IMR-90 (cell line): ENCODE measurements at regions not wholly inside any gene's neighbourhood (a gene's known extent, or its start where the extent isn't known, plus 50 kb on each side); places are given as distances from the start of the nearest gene placed in this dataset.

ENCODE experiments used
- ATAC-seq: fragments of 200-7000 bp; cut with Tn5 transposase; 2 replicates; pipeline ENCODE4 v1.9.1; 2020; ENCODE audit warnings: low read depth, mild to moderate bottlenecking, moderate library complexity
- BruUV-seq: library from RNA; stranded (reverse); fragments of 400-500 nt; replicated peaks from 2 replicates; lab custom pipeline; 2021; lab: Mats Ljungman, UMichigan
- CTCF ChIA-PET: fragments of 300-600 bp; formaldehyde crosslinking; extraction: SDS; loops from one replicate; lab custom pipeline; 2021; ENCODE audit warnings: antibody characterized with exemption; lab: Yijun Ruan, JAX
- POLR2A ChIA-PET: fragments of 300-600 bp; sonication (Branson Sonifier 250); formaldehyde crosslinking; loops from one replicate; lab custom pipeline; 2022; ENCODE audit warnings: antibody characterized with exemption; ENCODE audit not compliant: unreplicated experiment; lab: Charles Lee
- DNase-seq: peaks from one replicate; pipeline ENCODE4 v3.0.0; 2013
- H2AFZ ChIP-seq: replicated peaks from 2 replicates; pipeline ENCODE3; 2013; ENCODE audit warnings: low read length, mild to moderate bottlenecking; ENCODE audit not compliant: poor library complexity
- H2AK5ac ChIP-seq: 2 replicates; pipeline ENCODE4 v1.6.1; 2013; ENCODE audit warnings: low read depth, low read length, inconsistent platforms
- H2AK9ac ChIP-seq: replicated peaks from 2 replicates; pipeline ENCODE3; 2013; ENCODE audit warnings: mild to moderate bottlenecking, low read depth, low read length, moderate library complexity; ENCODE audit not compliant: poor library complexity
- H2BK120ac ChIP-seq: 2 replicates; pipeline ENCODE4 v1.6.1; 2013; ENCODE audit warnings: low read depth, low read length, inconsistent platforms
- H2BK15ac ChIP-seq: 3 replicates; pipeline ENCODE4 v1.6.1; 2013; ENCODE audit warnings: low read depth, low read length, inconsistent platforms
- H2BK20ac ChIP-seq: 2 replicates; pipeline ENCODE4 v1.6.1; 2013; ENCODE audit warnings: low read depth, mild to moderate bottlenecking, inconsistent platforms, low read length, moderate library complexity
- H2BK5ac ChIP-seq: 2 replicates; pipeline ENCODE4 v1.6.1; 2013; ENCODE audit warnings: mild to moderate bottlenecking, low read depth, low read length, inconsistent platforms; ENCODE audit not compliant: poor library complexity, severe bottlenecking
- H3K14ac ChIP-seq: replicated peaks from 2 replicates; pipeline ENCODE4 v1.6.1; 2013; ENCODE audit warnings: low read depth, low read length, inconsistent platforms
- H3K18ac ChIP-seq: 2 replicates; pipeline ENCODE4 v1.6.1; 2013; ENCODE audit warnings: low read depth, low read length, control low read depth
- H3K23ac ChIP-seq: 2 replicates; pipeline ENCODE4 v1.6.1; 2013; ENCODE audit warnings: low read depth, low read length, inconsistent platforms
- H3K27ac ChIP-seq: 2 replicates; pipeline ENCODE4 v1.5.1; 2013; ENCODE audit warnings: mild to moderate bottlenecking, control low read depth, low read length; ENCODE audit not compliant: insufficient read depth
- H3K27me3 ChIP-seq: 2 replicates; pipeline ENCODE4 v1.6.1; 2013; ENCODE audit warnings: low read length; ENCODE audit not compliant: control insufficient read depth, insufficient read depth
- H3K36me3 ChIP-seq: 2 replicates; pipeline ENCODE4 v1.6.1; 2013; ENCODE audit warnings: low read length, mixed read lengths; ENCODE audit not compliant: control insufficient read depth, insufficient read depth
- H3K4ac ChIP-seq: 2 replicates; pipeline ENCODE4 v1.6.1; 2013; ENCODE audit warnings: low read depth, low read length, inconsistent platforms
- H3K4me1 ChIP-seq: 2 replicates; pipeline ENCODE4 v1.6.1; 2013; ENCODE audit warnings: low read length, mixed read lengths; ENCODE audit not compliant: control insufficient read depth, insufficient read depth
- H3K4me2 ChIP-seq: 2 replicates; pipeline ENCODE4 v1.6.1; 2013; ENCODE audit warnings: low read depth, mild to moderate bottlenecking, control low read depth, low read length, moderate library complexity
- H3K4me3 ChIP-seq: 2 replicates; pipeline ENCODE4 v1.5.1; 2013; ENCODE audit warnings: low read depth, mild to moderate bottlenecking, control low read depth, low read length, moderate library complexity; ENCODE audit not compliant: insufficient read depth
- H3K56ac ChIP-seq: 2 replicates; pipeline ENCODE4 v1.6.1; 2013; ENCODE audit warnings: low read length, inconsistent platforms; ENCODE audit not compliant: insufficient read depth; ENCODE audit errors: extremely low read depth
- H3K79me1 ChIP-seq, 2 experiments: 2 replicates each; pipeline ENCODE4 v1.6.1; 2013; ENCODE audit warnings: low read length in 2 of 2, inconsistent platforms in 1 of 2, low read depth in 1 of 2
- H3K9ac ChIP-seq: 2 replicates; pipeline ENCODE4 v1.6.1; 2013; ENCODE audit warnings: low read depth, low read length, control low read depth
- H3K9me1 ChIP-seq: 2 replicates; pipeline ENCODE4 v1.6.1; 2013; ENCODE audit warnings: low read length, inconsistent platforms; ENCODE audit not compliant: insufficient read depth
- H3K9me3 ChIP-seq: 2 replicates; pipeline ENCODE4 v1.6.1; 2013; ENCODE audit warnings: low read length; ENCODE audit not compliant: control insufficient read depth, insufficient read depth
- H4K20me1 ChIP-seq: 2 replicates; pipeline ENCODE4 v1.6.1; 2013; ENCODE audit warnings: low read length, inconsistent platforms; ENCODE audit not compliant: insufficient read depth
- H4K5ac ChIP-seq: 2 replicates; pipeline ENCODE4 v1.6.1; 2013; ENCODE audit warnings: mild to moderate bottlenecking, low read depth, low read length, control low read depth
- H4K8ac ChIP-seq, 2 experiments: 2 replicates each; pipeline ENCODE4 v1.6.1; 2013; ENCODE audit warnings: low read depth in 2 of 2, low read length in 2 of 2, control low read depth in 1 of 2, inconsistent platforms in 1 of 2
- H4K91ac ChIP-seq: 2 replicates; pipeline ENCODE4 v1.6.1; 2013; ENCODE audit warnings: low read depth, low read length, inconsistent platforms; ENCODE audit not compliant: insufficient read depth
- BHLHE40 ChIP-seq: fragments of 150-350 bp; IDR thresholded peaks from 2 replicates; pipeline ENCODE4 v1.6.1; 2016; ENCODE audit warnings: mild to moderate bottlenecking, low read depth, low read length
- CEBPB ChIP-seq: IDR thresholded peaks from 2 replicates; pipeline ENCODE4 v1.6.1; 2012; ENCODE audit warnings: low read depth, low read length, improper control_type of control experiment
- CHD1 ChIP-seq: IDR thresholded peaks from 2 replicates; pipeline ENCODE4 v1.6.1; 2012; ENCODE audit warnings: low read depth, low read length, improper control_type of control experiment
- CTCF ChIP-seq: conservative IDR thresholded peaks from 2 replicates; pipeline ENCODE4 v1.5.1; 2012; ENCODE audit warnings: mild to moderate bottlenecking, low read depth, low read length, improper control_type of control experiment
- FOS ChIP-seq: fragments of 150-350 bp; IDR thresholded peaks from 2 replicates; pipeline ENCODE4 v1.6.1; 2016; ENCODE audit warnings: low read depth, low read length
- MAFK ChIP-seq: IDR thresholded peaks from 2 replicates; pipeline ENCODE4 v1.6.1; 2012; ENCODE audit warnings: low read depth, low read length, improper control_type of control experiment
- MAZ ChIP-seq: IDR thresholded peaks from 2 replicates; pipeline ENCODE4 v1.6.1; 2012; ENCODE audit warnings: low read depth, mild to moderate bottlenecking, low read length, improper control_type of control experiment, moderate library complexity, borderline replicate concordance
- MXI1 ChIP-seq: IDR thresholded peaks from 2 replicates; pipeline ENCODE4 v1.6.1; 2012; ENCODE audit warnings: low read depth, mild to moderate bottlenecking, low read length, moderate library complexity, borderline replicate concordance
- NFE2L2 ChIP-seq: fragments of 150-350 bp; IDR thresholded peaks from 2 replicates; pipeline ENCODE4 v1.6.1; 2016; ENCODE audit warnings: low read depth, mild to moderate bottlenecking, low read length
- POLR2A ChIP-seq: IDR thresholded peaks from 2 replicates; pipeline ENCODE4 v1.6.1; 2012; ENCODE audit warnings: mild to moderate bottlenecking, low read depth, low read length
- RAD21 ChIP-seq: IDR thresholded peaks from 2 replicates; pipeline ENCODE4 v1.6.1; 2012; ENCODE audit warnings: low read length, improper control_type of control experiment
- RCOR1 ChIP-seq: IDR thresholded peaks from 2 replicates; pipeline ENCODE4 v1.6.1; 2012; ENCODE audit warnings: mild to moderate bottlenecking, low read length, improper control_type of control experiment; ENCODE audit not compliant: insufficient replicate concordance
- RFX5 ChIP-seq: IDR thresholded peaks from 2 replicates; pipeline ENCODE4 v1.8.0; 2012; ENCODE audit warnings: low read depth, mild to moderate bottlenecking, low read length, moderate library complexity
- SMC3 ChIP-seq: fragments of 150-350 bp; IDR thresholded peaks from 2 replicates; pipeline ENCODE4 v1.6.1; 2016; ENCODE audit warnings: low read depth, mild to moderate bottlenecking, antibody characterized with exemption, low read length, moderate library complexity
- USF2 ChIP-seq: fragments of 150-350 bp; IDR thresholded peaks from 2 replicates; pipeline ENCODE4 v1.6.1; 2017; ENCODE audit warnings: mild to moderate bottlenecking, antibody characterized with exemption, low read length, low read depth
- WGBS, 2 experiments: methylation state at CpG; one replicate each; pipeline versions ENCODE4 v1.1.5 to v1.1.7; 2013; ENCODE audit warnings: missing lambda C conversion rate in 2 of 2; ENCODE audit not compliant: insufficient read length in 1 of 2; ENCODE audit errors: extremely low coverage in 2 of 2; 5-methylcytosine and 5-hydroxymethylcytosine counted together
- dilution Hi-C: fragments of 300-500 bp; cut with HindIII; formaldehyde crosslinking; loops from one replicate; pipeline ENCODE4 v1.14.3; 2018; ENCODE audit warnings: low sequenced_read_pairs; ENCODE audit not compliant: unreplicated experiment
- in situ Hi-C: fragments of 300-500 bp; cut with MboI; formaldehyde crosslinking; loops from 3 replicates; pipeline ENCODE4 v1.14.3; 2019; ENCODE audit warnings: low sequenced_read_pairs, inconsistent platforms, mixed read lengths
- intact Hi-C: fragments of 100-400 bp; cut with micrococcal nuclease; formaldehyde crosslinking; loops from 2 replicates; pipeline ENCODE4 v1.10.0; 2022
- TF ChIP-seq, protein P1 (sequence below): fragments of 150-350 bp; IDR thresholded peaks from 2 replicates; pipeline ENCODE4 v1.6.1; 2016; ENCODE audit warnings: low read depth, mild to moderate bottlenecking, low read length, moderate library complexity, borderline replicate concordance

DNA sequence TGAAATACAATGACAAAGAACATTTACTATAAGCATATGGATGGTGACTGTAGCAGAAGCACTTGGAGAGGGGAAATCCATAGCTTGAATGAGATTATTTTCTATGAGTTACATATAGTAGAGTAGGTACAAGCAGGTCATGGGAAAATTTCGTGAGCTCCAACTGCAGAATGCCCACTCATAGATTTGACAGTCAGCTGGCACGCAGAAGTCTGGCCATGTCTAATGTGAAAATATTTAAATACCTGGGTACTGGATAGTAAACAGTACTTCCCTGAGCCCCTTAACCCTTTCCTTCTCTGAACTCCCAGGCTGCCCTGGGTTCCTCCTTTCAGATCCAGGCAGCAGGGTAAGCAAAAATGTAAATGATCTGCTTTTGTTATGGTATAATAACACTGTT is 209.7 kb downstream of the OTUD1 start:
- no peaks in the 10 kb centered on the region for H4K20me1 ChIP-seq
- BruUV-seq: no TSS peak
- H3K4me3 ChIP-seq: no peak overlapping the region
- no peak overlapping the region for H4K5ac ChIP-seq
- H3K23ac ChIP-seq: no peak overlapping the region
- POLR2A ChIA-PET: no interaction called here
- H2BK15ac ChIP-seq: no peak overlapping the region
- no peak overlapping the region for H3K4me2 ChIP-seq
- peaks cover 2% of the 10 kb centered on the region; the same call in 1 of the 2 replicates for H3K9me3 ChIP-seq
- H3K27ac ChIP-seq: no peak overlapping the region
- no peaks in the 10 kb centered on the region for H3K27me3 ChIP-seq
- H3K79me1 ChIP-seq: no peaks in the 10 kb centered on the region
- H3K9me1 ChIP-seq: no peaks in the 10 kb centered on the region
- H2BK20ac ChIP-seq: no peak overlapping the region
- no peak overlapping the region for H3K56ac ChIP-seq
- no CpG with 5 or more reads among the region's 2 CpGs for WGBS, 2 experiments
- no peak for TF ChIP-seq SMC3
- no peak for TF ChIP-seq USF2
- TF ChIP-seq MAZ: no peak
- TF ChIP-seq MAFK: no peak
- no peak for TF ChIP-seq RFX5
- TF ChIP-seq FOS: no peak
- no peak for TF ChIP-seq CEBPB
- TF ChIP-seq BHLHE40: no peak
- no peak for TF ChIP-seq CHD1
- TF ChIP-seq, protein P1, sequence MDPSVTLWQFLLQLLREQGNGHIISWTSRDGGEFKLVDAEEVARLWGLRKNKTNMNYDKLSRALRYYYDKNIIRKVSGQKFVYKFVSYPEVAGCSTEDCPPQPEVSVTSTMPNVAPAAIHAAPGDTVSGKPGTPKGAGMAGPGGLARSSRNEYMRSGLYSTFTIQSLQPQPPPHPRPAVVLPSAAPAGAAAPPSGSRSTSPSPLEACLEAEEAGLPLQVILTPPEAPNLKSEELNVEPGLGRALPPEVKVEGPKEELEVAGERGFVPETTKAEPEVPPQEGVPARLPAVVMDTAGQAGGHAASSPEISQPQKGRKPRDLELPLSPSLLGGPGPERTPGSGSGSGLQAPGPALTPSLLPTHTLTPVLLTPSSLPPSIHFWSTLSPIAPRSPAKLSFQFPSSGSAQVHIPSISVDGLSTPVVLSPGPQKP: no peak
- no peak for TF ChIP-seq POLR2A
- no peak for TF ChIP-seq RAD21
- no peak for TF ChIP-seq NFE2L2
- TF ChIP-seq MXI1: no peak
- TF ChIP-seq CTCF: no peak
- no peak for TF ChIP-seq RCOR1
- no peak for DNase-seq
- no peaks in the 10 kb centered on the region for H3K36me3 ChIP-seq
- H2AK9ac ChIP-seq: no peak overlapping the region
- H3K14ac ChIP-seq: no peak overlapping the region
- no peak for ATAC-seq
- CTCF ChIA-PET: no interaction called here
- H4K91ac ChIP-seq: no peak overlapping the region
- H2AFZ ChIP-seq: no peak overlapping the region
- no peak overlapping the region for H2BK120ac ChIP-seq
- H4K8ac ChIP-seq: no peak overlapping the region
- H3K4me1 ChIP-seq: no peaks in the 10 kb centered on the region
- intact Hi-C loops (no loop called here), dilution Hi-C loops (no loop called here), in situ Hi-C loops (no loop called here)
- H3K18ac ChIP-seq: no peak overlapping the region
- no peak overlapping the region for H3K4ac ChIP-seq
- H2BK5ac ChIP-seq: no peak overlapping the region
- no peak overlapping the region for H2AK5ac ChIP-seq
- no peak overlapping the region for H3K9ac ChIP-seq
